Stimulated activated CD4-positive, alpha-beta T cell treated with anti-CD3 and anti-CD28 coated beads, Interleukin-1b, Interleukin-23, amount 100 ng/mL, for 24 hours (primary cell): ENCODE measurements at regions not wholly inside any gene's neighbourhood (a gene's known extent, or its start where the extent isn't known, plus 50 kb on each side); places are given as distances from the start of the nearest gene placed in this dataset.
"Not testable (repeated sequence)": the region's sequence is repeated elsewhere in the genome, so short reads cannot be mapped to it uniquely, and the experiment has no call there.

Experiments
- DNase-seq, 4 experiments: peaks; one replicate each; pipeline ENCODE4 v3.0.0-alpha.2; 2020; ENCODE audit warnings: low read depth in 4 of 4, low spot score in 1 of 4

- no peak for DNase-seq
Measured at GRCh38 chr7:94173436-94173835, 169.3 kb upstream of the BET1 start.

- no peak for DNase-seq
Measured at GRCh38 chr7:94174375-94174774, 170.2 kb upstream of the BET1 start.

GRCh38 chr7:94174956-94175355 is 170.8 kb upstream of the BET1 start:
- no peak for DNase-seq

GRCh38 chr7:94176694-94177200 is 172.6 kb upstream of the BET1 start:
- no peak for DNase-seq

GRCh38 chr7:94177441-94177840 is 173.3 kb upstream of the BET1 start:
- DNase-seq = no peak

- no peak for DNase-seq
Measured at GRCh38 chr7:94178230-94178629, 174.1 kb upstream of the BET1 start.

- no peak for DNase-seq
Measured at GRCh38 chr7:94179466-94179865, 175.3 kb upstream of the BET1 start.

- no peak for DNase-seq
Measured at GRCh38 chr7:94182066-94182465, 177.9 kb upstream of the BET1 start.

- no peak for DNase-seq
Measured at GRCh38 chr7:94182721-94183120, 178.6 kb upstream of the BET1 start.

- no peak for DNase-seq
Measured at GRCh38 chr7:94183289-94183749, 179.2 kb upstream of the BET1 start.

GRCh38 chr7:94183891-94184290 is 179.7 kb upstream of the BET1 start:
- DNase-seq = no peak

- DNase-seq = no peak
Measured at GRCh38 chr7:94188350-94188749, 184.2 kb upstream of the BET1 start.

- no peak for DNase-seq
Measured at GRCh38 chr7:94190599-94191061, 186.5 kb upstream of the BET1 start.

GRCh38 chr7:94194426-94194825 is 190.3 kb upstream of the BET1 start:
- not testable (repeated sequence) for DNase-seq

GRCh38 chr7:94195201-94195600 is 191.0 kb upstream of the BET1 start:
- DNase-seq = no peak

GRCh38 chr7:94195813-94196212 is 191.7 kb upstream of the BET1 start:
- DNase-seq = no peak

GRCh38 chr7:94205529-94205928 is 189.2 kb upstream of the COL1A2 start:
- DNase-seq = no peak

- no peak for DNase-seq
Measured at GRCh38 chr7:94206295-94206694, 188.4 kb upstream of the COL1A2 start.

- DNase-seq = no peak
Measured at GRCh38 chr7:94212160-94212559, 182.5 kb upstream of the COL1A2 start.

GRCh38 chr7:94216944-94217461 is 177.7 kb upstream of the COL1A2 start:
- no peak for DNase-seq

- DNase-seq = no peak
Measured at GRCh38 chr7:94217766-94218165, 176.9 kb upstream of the COL1A2 start.

- no peak for DNase-seq
Measured at GRCh38 chr7:94222516-94222915, 172.2 kb upstream of the COL1A2 start.

GRCh38 chr7:94223375-94224084 is 171.2 kb upstream of the COL1A2 start:
- no peak for DNase-seq
